Colonic mucosa (tissue), 4 donors: ENCODE measurements at regions not wholly inside any gene's neighbourhood (a gene's known extent, or its start where the extent isn't known, plus 50 kb on each side); places are given as distances from the start of the nearest gene placed in this dataset.

Source experiments
- DNase-seq: peaks from one replicate; pipeline ENCODE4 v3.0.0-alpha.2; 2020
- H3K27ac ChIP-seq: fragments of 200-600 bp; one replicate; pipeline ENCODE4 v1.8.0; 2021
- H3K27me3 ChIP-seq: fragments of 200-600 bp; one replicate; pipeline ENCODE4 v1.8.0; 2021
- H3K36me3 ChIP-seq: fragments of 200-600 bp; one replicate; pipeline ENCODE4 v1.8.0; 2021
- H3K4me1 ChIP-seq: fragments of 200-600 bp; one replicate; pipeline ENCODE4 v1.8.0; 2021; ENCODE audit warnings: mild to moderate bottlenecking
- H3K4me3 ChIP-seq: fragments of 200-600 bp; one replicate; pipeline ENCODE4 v1.8.0; 2021
- H3K9ac ChIP-seq, 2 donors: one replicate each; pipeline ENCODE4 v1.7.0; 2013; ENCODE audit warnings: control low read depth in 2 of 2, low read depth in 2 of 2, low read length in 2 of 2
- H3K9me3 ChIP-seq: fragments of 200-600 bp; one replicate; pipeline ENCODE4 v1.8.0; 2021
- CTCF ChIP-seq: fragments of 200-600 bp; IDR thresholded peaks from one replicate; pipeline ENCODE4 v1.8.0; 2022; ENCODE audit warnings: antibody characterized with exemption, mild to moderate bottlenecking
- intact Hi-C: fragments of 100-400 bp; cut with DNase I; formaldehyde crosslinking; loops from one replicate; pipeline ENCODE4 v1.14.1; 2022
- donor health status: healthy.
- donor health status: DM: no; HTN: no; CAD: no.
- donor health status: DM: no; HTN: no; CAD: no.

GRCh38 chr1:29383746-29384371, 147.5 kb downstream of the PTPRU start:
- Histone ChIP-seq H3K36me3 (no peaks in the 10 kb centered on the region), H3K9ac (no peak overlapping the region), H3K4me3 (no peak overlapping the region), H3K9me3 (no peaks in the 10 kb centered on the region), H3K27me3 (no peaks in the 10 kb centered on the region), H3K4me1 (no peaks in the 10 kb centered on the region), H3K27ac (no peak overlapping the region)
- no peak for DNase-seq
- no peak for TF ChIP-seq CTCF
- intact Hi-C loops, result no loop called here

DNA sequence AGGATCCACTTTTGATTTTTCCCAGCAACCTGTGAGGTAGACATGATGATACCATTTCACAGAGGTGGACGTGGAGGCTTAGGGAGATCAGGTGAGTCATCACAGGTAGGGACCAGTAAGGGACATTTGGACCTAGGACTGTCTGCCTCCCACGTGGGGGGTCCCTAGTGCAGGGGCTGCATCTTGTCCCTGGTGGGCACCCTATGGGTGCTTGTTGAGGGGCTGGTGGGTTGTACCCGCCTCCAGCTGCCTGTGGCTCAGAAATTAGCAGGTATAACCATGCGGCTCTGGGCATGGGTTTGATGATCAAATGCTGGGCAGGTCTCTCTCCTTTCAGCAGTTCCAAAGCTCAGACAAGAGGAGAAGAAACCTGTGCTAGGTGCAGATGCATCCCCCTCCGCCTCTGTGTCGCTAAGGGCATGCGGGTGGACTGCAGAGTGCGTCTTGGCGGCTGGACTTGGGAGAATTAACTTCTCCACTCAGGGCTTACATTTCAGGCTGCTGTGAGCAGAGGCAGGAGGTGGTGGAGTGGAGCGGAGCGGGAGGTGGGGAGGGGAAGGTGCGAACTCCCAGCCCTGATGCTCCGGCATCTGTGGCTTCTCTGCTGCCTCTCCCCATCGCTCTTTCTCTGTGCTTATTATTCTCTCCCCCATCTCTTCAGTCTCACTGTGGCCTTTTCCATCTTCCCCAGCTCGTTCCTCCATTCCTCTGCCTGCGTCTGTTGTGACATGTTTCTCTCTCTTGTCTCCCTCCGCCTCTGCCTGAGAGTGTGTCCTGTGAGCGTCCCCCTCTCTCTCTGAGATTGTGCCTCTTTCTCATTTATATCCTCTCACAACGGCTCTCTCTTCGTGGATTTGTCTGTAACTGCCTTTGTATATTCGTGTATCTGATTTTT, 146.8 kb downstream of the PTPRU start:
- Histone ChIP-seq H3K27me3 (no peaks in the 10 kb centered on the region), H3K27ac (no peak overlapping the region), H3K36me3 (no peaks in the 10 kb centered on the region), H3K4me1 (no peaks in the 10 kb centered on the region), H3K4me3 (no peak overlapping the region), H3K9ac (no peak overlapping the region), H3K9me3 (no peaks in the 10 kb centered on the region)
- intact Hi-C loops, result no loop called here
- DNase-seq, result no peak
- no peak for TF ChIP-seq CTCF

DNA sequence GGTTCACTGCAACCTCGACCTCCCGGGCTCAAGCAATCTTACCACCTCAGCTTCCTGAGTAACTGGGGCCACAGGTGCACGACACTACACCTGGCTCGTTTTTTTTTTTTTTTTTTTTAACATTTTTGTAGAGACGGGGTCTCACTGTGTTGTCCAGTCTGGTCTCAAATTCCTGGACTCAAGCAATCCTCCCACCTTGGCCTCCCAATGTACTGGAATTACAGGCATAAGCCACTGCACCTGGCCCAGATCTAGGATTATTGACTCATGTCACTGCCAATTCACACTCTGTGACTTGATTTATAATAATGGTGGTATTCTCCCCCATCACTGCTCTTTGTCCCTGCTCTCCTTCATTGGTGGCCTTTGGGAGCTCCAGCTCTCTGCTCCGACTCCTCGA, 145.1 kb downstream of the PTPRU start:
- intact Hi-C loops, result no loop called here
- H3K27me3 ChIP-seq, result no peaks in the 10 kb centered on the region

DNA sequence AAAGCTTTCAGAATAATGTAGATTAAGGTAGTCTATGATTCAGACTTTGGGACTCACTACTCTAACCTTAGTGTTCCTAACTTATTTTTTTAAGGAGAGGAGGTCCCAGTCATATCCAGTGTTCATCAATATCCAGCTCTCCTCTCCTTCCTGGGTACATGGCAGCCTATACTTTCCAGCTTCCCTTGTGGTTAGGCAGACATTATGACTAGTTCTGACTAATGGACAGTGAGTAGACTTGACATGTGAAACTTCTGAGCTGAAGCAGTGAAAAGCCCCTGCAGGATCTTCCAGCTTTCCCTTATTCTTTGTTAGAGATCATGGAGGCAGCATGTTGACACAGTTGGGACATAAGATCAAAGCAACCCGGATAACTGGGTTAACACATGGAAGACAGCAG, 144.2 kb downstream of the PTPRU start:
- no peaks in the 10 kb centered on the region for H3K27me3 ChIP-seq
- H3K9me3 ChIP-seq, result no peaks in the 10 kb centered on the region
- H3K36me3 ChIP-seq, result no peaks in the 10 kb centered on the region
- H3K4me3 ChIP-seq, result no peak overlapping the region
- intact Hi-C loops, result no loop called here
- no peak for TF ChIP-seq CTCF
- H3K9ac ChIP-seq, result no peak overlapping the region
- no peak overlapping the region for H3K27ac ChIP-seq
- H3K4me1 ChIP-seq, result no peaks in the 10 kb centered on the region
- no peak for DNase-seq

More for the DNA sequence above, 145.1 kb downstream of the PTPRU start:
- Histone ChIP-seq H3K4me3 (no peak overlapping the region), H3K9ac (no peak overlapping the region), H3K9me3 (no peaks in the 10 kb centered on the region), H3K4me1 (no peaks in the 10 kb centered on the region), H3K36me3 (no peaks in the 10 kb centered on the region), H3K27ac (no peak overlapping the region)
- no peak for DNase-seq
- no peak for TF ChIP-seq CTCF

DNA sequence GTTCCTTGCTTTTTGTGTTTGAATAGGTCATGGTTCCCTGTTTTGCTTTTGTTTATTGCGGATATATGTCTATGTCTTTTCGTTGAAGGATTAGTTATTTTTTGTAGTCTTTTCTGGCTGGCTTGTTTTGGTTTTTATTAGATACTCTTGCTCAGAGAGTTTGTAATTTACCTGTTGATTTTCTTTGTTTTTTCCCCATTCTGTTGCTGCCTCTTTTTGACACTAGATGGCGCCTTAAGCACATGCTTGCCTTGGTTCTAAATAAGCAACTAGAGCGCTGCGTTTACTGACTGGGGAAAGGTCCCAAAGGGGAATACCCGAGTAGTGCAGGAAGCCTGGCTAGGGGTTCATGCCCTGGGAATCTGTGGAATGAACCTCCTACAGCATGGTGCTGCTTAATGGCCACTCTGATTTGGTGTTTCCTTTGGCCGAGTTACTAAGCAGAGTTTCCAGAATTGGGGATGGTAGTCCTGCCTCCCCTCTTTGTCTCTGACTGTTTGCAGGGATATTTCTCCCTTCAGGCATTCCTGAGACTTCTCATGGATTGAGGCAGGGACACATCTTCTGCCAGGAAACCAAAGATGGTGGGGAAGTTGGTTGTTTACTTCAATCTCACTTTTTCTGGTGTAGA, 143.2 kb downstream of the PTPRU start:
- Histone ChIP-seq H3K9me3 (no peaks in the 10 kb centered on the region), H3K4me1 (no peaks in the 10 kb centered on the region), H3K27me3 (no peaks in the 10 kb centered on the region), H3K4me3 (no peak overlapping the region), H3K27ac (no peak overlapping the region), H3K36me3 (no peaks in the 10 kb centered on the region), H3K9ac (no peak overlapping the region)
- no peak for DNase-seq
- intact Hi-C loops, result no loop called here
- TF ChIP-seq CTCF, result peak; percentile 26
